Astrocyte of the hippocampus (primary cell): ENCODE measurements at regions not wholly inside any gene's neighbourhood (a gene's known extent, or its start where the extent isn't known, plus 50 kb on each side); places are given as distances from the start of the nearest gene placed in this dataset.
A peak's percentile ranks its signal among the peaks of the same experiment; 100 is the strongest.

ENCODE experiments used
- DNase-seq: peaks from one replicate; pipeline ENCODE4 v3.0.0; 2011; ENCODE audit warnings: low read depth, low spot score

- DNase-seq = no peak
Measured at GRCh38 chr6:44705596-44705995, 318.1 kb downstream of the CDC5L start.

- DNase-seq = no peak
Measured at GRCh38 chr6:44706011-44706410, 318.5 kb downstream of the CDC5L start.

GRCh38 chr6:44708208-44708607 lies 320.7 kb downstream of the CDC5L start:
- no peak for DNase-seq

DNA sequence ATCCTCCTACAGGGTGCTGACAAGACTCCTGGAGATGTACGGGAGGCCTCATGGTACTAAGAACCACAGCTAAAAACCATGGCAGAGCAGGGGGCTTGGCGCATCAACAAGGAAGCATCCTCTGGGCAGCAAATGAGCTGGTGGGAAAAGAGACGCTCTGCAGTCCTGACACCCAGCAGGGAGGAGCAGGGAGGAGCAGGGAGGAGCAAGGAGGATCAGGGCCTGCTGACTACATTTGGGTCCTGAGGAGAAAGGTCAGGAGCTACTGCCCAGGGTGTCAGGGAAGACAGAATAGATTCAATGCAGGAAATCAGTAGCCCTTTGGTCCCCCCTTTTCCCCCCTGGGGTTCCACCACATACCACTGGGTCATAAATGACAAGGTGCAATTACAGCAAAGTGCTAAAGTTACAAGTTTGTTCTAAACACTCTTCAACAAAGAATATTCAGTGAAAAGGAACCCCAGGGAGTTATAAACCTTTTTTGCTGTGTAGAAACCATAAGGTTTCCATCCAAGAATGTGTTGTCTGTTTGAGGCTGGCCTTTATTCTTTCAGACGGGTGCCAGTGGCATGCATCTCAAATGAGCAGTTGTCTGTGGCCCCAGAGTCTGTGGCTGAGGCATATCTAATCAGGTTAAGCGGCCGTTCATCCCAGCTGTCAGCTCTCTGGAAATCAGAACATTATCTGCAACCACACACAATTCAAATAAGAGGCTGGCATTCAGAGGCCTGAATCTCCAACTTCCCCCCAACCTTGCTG lies 325.0 kb downstream of the CDC5L start:
- peak; percentile 56 for DNase-seq

DNA sequence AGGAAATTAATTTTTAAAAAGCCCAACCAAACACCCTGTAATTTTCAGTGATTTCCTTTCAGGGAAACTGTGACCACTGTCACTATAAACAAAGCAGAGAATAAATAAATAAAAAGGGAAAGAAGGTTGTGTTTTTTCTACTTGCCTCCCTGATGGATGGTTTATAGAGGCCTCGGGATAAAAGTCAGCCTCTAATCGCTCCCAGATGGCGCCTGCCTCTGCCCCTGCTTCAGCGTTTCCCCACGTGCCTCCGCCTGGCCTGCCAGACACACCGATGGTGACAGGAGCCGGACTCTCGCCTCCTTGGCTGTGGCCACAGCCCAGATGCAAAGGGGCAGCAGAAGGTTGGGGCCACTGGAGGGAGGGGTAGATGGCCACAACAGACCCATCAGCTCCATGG lies 327.7 kb downstream of the CDC5L start:
- DNase-seq = no peak

DNA sequence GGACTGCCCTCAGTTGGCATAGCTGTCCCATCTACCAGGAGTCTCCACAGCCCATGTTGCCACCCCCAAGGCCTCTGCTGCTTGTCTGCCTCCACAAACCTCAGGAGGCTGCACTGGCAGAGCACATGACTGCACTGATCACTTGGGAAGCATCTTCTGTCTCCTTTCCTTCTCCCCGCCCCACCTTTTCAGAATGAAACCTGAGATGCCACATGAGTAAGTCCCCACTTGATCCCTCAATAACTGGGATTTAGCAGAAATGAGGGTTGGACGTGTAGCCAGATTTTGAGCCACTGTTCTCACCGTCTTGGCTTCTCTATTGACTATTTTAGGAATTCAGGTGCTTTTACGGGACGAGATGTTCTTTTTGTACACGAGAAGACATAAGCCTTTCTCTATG lies 328.4 kb downstream of the CDC5L start:
- no peak for DNase-seq

GRCh38 chr6:44717431-44717830 lies 329.9 kb downstream of the CDC5L start:
- no peak for DNase-seq

GRCh38 chr6:44721954-44722578 lies 334.6 kb downstream of the CDC5L start:
- no peak for DNase-seq

GRCh38 chr6:44722736-44723135 lies 335.2 kb downstream of the CDC5L start:
- no peak for DNase-seq

DNA sequence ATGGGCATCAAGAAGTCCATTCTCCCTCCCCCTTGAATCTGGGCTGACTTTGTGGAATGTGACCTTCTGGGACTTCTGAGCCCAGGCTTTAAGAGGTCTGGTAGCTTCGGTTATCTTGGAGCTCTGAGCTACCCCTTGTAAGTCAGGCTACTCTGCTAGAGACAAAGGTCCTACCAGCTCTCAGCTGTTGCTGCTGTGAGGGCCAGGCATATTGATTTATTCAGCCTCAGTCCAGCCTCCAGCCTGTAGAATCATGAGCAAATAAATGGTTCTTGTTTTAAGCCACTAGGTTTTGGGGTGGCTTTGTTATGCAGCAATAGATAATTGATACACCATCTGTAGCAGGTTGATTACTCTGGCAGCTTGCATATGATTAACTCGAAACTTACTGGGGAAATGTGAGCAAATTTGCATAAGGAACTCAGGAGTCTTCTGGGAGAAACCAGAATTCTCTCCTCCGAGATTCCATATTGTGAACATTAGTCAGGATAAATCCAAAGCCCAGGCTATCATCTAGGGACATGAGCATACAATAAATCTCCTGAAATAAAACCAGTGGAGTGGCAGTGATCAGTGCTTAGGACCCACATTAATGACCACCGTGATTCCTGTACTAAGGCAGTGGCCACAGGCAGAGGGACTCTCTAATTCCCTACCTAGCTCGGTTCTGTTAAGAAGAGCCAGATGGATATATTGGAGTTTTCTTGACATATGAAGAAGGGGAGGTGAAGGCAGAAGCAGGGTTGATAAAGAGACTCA lies 336.1 kb downstream of the CDC5L start:
- no peak for DNase-seq

- DNase-seq = peak; percentile 27
Measured at GRCh38 chr6:44725070-44725469, 337.6 kb downstream of the CDC5L start.

- DNase-seq = no peak
Measured at GRCh38 chr6:44727651-44728630, 340.4 kb downstream of the CDC5L start.

DNA sequence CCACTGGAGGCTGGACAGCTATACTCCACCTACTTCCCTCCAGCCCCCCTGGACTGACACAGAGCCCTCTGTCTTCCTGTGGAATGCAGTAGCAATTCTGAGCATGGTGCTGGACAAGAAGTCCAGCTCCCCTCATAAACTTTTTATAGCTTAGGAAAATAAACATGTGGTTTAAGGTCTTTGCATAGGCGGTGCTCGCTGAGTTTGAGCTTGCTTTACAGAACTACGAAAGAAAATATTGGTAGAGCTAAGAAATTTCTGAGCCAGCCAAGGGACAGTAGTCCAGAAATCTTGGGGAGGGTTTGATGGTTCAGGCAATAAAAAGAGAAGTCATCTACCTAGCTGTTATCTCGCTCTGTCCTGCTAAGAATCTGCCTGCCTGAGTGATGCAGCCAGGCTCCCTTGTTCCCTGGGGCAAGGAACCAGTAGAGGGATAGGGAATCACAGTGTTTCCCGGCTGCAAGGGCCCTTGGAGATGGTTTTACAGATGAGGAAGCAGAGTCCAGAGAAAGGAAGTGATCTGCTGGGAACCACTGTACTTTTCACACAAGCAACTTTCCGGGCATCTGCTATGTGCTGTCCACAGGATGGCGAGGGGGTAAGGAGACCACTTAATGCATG lies 343.4 kb downstream of the CDC5L start:
- peak; percentile 79 for DNase-seq

DNA sequence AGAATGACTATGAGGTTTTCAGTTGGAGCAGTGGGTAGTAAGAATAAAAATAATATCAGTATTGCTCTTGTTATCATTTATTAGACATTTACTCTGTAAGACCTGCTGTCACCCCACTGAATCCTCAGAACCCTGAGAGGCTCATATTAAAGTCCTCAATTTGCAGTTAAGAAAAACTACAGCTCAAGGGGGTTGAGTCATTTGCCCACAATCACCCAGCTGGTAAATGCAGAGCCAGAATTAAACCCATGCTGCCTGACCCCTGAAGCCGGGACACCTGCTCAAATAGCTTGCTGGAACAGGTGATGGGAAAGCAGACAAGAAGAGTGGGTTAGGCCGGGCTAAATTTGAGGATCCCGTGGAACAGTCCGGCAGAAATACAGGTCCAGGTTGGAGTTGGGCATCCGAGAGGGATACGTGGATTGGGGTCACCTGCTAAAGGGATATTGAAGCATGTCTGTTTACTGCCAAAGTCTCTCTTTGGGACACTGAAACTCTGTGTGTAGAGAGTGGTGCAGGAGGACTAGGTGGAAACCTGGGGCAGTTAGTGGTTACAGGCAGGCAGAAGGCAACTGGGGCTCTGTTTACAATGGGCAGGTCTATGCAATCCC lies 344.1 kb downstream of the CDC5L start:
- peak; percentile 32 for DNase-seq

DNA sequence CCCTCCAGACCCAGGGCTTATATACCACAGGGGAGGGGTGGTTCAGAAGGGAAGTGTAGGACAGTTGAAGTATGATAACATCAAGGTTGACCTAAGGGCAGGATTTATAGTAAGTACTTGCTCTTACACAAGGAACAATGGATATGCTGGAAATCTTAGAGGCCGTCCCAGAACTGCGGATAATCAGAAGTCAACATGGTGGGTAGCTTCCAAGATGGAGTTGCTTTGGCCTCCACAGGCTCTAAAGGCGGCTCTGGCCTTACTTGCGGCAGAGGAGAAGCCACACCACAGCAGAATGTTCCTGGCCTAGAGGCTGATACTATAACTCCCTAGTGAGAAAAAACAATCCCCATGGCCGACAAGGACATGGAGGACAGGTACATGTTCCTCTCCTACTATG lies 344.7 kb downstream of the CDC5L start:
- no peak for DNase-seq

- peak; percentile 65 for DNase-seq
Measured at GRCh38 chr6:44733126-44733525, 345.6 kb downstream of the CDC5L start.

GRCh38 chr6:44733868-44734267 lies 346.4 kb downstream of the CDC5L start:
- no peak for DNase-seq

DNA sequence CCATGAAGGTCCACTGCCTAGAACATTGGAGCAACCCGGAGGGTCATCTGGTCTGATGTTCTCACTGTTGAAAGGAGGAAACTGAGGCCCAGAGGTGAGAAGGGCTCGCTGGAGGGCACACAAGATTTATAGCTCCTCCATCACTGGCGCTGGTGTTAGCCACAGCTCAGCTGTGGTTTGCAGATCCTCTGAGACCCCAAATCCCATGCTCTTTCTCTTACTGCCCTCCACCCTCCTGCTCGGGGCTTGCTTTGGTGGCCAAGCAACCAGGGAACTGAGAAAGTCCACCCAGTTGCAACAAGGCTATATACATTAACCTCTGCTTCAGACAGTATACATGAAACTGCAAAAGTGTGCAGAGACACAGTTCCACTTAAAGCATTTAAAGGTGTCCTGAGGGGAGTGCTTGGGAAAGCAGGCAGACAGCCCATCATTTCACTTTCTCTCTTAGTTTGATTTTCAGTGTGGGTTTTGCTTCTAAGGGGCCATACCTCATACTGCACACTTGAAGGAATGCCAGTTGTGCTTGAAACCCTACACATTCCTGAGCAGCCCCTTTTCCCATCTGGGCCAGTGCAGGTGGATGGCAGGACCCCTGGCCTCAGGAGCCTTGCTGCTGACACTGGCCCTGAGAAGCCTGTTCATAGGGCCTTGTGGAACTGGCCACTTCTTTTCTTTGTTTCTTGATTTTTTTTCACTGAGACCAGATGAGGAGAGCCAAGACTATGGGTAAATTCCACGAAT lies 347.6 kb downstream of the CDC5L start:
- no peak for DNase-seq

GRCh38 chr6:44735630-44735963 lies 348.1 kb downstream of the CDC5L start:
- DNase-seq = peak; percentile 55

- no peak for DNase-seq
Measured at GRCh38 chr6:44737341-44737740, 349.8 kb downstream of the CDC5L start.
